GM19324 (cell line): ENCODE measurements at regions not wholly inside any gene's neighbourhood (a gene's known extent, or its start where the extent isn't known, plus 50 kb on each side); places are given as distances from the start of the nearest gene placed in this dataset.

Experiments used
- ATAC-seq: cut with Tn5 transposase; IDR thresholded peaks from one replicate; pipeline ENCODE4 v1.9.1; 2021; ENCODE audit warnings: mild to moderate bottlenecking, moderate library complexity; ENCODE audit not compliant: unreplicated experiment, low FRiP score

DNA sequence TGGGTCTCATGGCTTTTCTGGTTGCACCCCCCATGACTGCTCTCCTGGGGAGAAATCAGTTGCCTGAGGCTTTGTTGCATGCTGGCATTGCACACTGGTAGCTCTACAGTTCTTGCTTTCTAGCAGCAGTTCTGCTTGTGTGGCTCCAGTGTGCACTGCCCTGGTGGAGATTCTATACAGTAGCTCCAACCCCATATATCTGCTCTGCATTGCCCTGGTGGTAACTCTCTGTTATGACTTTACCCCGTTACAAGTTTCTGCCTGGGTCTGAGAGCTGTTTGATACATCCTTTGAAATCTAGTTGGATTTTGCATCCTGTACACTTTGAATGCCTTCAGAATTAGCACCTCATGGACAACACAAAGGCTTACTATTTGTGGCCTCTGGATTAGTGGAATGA lies 241.4 kb upstream of the EPHA5 start:
- ATAC-seq: no peak

DNA sequence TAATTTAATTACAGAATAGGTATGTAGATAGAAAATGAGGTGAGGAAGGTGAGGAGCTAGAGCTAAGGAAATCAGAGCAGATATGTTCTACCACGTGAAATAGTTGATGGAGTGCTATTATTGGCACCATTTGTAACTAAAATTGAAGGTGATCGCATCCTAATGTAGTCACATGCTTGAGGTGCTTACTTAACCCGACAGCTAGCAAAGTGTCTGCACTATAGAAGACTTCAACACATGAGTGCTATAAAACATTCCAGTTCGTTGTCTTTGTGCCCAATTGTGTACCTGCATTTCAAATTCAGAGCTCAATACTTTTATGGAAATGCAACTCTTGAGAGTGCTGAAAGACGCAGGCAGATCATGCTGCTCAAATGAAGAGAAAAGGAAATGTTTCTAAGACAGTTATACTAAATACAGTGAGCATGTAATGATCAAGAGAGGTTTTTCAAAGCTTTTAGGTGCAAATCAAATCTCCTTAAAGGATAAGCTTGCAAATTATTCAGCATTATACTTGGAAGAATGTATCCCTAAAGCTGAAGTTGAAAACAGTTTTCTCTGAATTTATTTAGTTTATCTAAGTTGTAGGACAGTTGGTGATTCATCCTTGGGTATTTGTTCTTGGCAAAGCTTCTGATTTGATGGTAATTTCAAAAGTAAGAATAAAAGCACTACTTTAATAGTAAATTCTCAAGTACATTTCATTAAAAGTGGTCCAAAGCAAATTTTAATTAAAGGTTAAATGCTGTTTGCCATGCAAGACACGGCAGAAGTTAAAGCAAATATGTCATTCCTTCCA lies 223.9 kb upstream of the EPHA5 start:
- no peak for ATAC-seq

DNA sequence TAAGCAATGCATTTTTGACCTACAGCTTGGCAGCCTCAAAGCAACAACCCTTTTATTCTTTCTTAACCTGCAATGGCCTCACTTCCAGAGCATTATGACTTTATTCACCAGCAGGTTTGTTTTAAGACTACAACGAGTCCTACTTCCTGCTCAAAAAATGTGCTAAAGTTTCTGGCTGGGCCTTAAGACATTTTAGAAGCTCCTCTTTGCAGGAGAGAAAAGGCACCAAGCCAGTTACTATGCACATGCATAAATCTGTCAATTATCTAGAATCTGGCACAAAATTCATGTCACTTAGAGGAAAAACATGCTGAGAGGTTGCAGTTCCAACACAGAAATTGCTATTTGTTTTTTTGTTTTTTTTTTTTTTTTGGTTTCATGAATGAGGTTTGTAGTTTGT lies 223.0 kb upstream of the EPHA5 start:
- no peak for ATAC-seq

DNA sequence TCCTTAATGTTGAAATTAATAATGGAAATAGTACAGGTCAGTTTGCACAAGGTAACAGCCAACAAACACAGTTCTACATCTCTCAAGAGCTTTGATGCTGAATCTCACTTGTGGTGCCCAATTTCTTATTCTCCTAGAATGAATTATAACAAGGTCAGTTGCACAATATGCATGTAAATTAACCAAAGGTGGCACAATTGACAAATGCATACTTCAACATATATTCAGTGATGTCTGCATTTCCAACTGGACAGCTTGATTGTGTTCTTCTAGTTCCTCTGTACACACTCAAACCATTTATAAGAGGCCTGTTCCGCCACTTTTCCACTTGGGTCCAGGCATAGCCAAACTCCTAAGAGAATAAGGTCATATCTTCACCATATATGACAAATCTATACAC lies 210.3 kb upstream of the EPHA5 start:
- no peak for ATAC-seq

DNA sequence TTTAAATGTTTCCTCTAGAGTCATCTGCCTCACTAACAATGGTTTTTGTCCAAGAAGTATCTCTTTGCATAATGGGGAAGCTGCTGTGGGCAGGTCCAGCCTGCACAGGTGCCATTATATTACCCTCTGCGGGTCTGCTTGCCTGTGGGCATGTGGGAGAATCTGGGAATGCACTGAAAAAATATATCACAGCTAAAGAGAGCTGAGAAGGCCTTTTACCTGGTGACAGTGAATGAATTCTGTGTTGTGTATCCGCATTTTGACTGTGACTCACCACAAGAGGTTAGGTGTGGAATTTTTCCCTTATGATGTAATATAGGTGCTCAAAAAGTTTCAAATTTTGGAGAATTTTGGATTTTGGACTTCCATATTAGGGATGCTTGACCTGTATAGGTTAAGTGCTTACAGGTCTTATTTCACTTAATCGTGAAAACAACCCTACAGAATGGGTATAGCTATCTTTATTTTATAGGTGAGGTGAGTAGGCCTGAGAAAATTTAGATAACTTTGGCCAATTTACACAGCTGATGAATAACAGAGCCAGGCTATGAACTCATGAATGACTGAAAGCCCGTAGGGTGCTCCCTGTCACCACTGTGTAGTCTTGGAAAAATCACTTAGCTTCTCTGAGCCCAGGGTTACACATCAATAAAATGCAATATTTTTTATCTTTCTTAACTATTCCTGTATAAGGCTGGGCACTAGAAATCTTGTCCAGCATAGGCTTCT lies 198.0 kb upstream of the EPHA5 start:
- no peak for ATAC-seq

DNA sequence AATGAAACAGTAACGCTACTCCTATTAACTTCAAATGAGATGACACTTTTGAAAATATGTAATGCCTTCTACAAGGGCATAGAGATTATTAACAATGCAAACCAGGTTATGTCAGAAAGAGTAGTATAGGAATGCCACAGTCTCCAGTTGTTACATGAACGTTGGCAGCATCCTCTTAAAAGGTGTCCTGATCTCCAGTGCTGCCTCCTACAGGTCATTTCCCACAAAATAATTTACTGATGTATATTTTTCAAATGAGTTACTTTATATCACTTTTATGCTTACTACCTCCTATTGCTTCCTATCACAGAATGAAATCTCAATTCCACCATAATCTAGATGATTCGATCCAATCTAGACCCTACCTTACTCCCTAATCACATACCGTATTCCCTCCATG lies 195.2 kb upstream of the EPHA5 start:
- no peak for ATAC-seq

DNA sequence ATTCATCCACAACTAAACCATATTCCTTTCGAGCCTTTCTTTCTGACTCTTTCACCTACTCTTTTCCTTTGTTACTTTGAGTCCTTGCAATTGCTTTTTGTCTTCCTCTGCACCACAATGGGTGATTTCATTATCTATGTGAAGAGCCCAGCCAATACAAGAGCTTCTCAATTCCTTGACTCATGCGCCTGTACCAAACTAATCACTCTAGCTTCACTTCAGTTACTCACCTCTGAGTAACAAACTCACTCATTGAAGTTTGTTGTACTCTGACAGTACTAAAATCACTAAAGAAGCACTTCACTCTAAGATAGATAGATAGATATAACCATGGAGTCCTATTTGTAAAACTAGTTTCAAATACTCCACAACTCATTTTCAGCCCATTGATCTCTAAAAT lies 191.7 kb upstream of the EPHA5 start:
- no peak for ATAC-seq

DNA sequence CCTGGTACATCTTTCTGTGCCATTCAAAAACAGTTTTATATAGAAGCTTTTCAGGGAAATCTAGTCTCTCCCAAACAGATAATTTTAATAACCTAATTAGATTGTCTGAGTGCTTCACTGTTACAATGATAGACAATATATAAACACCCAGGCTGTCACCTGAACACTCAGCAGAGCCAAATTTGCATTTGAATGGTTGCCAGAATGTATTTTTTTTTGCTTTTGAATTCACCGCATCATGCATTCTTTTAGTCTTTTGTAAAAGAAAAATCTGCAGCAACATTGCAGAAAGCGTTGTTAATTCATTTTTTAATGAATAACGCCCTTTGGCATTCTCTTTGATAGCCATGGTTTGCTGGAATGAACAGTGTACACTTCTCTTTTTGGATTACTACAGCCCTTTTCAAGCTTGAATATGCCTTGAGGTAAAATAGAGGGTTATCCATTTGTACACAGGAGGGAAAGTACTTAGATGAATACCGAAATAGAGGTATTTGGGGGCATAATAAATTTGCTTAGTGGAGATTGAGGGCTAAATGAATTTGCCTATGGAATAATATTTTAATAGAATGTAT lies 175.0 kb upstream of the EPHA5 start:
- ATAC-seq: no peak

DNA sequence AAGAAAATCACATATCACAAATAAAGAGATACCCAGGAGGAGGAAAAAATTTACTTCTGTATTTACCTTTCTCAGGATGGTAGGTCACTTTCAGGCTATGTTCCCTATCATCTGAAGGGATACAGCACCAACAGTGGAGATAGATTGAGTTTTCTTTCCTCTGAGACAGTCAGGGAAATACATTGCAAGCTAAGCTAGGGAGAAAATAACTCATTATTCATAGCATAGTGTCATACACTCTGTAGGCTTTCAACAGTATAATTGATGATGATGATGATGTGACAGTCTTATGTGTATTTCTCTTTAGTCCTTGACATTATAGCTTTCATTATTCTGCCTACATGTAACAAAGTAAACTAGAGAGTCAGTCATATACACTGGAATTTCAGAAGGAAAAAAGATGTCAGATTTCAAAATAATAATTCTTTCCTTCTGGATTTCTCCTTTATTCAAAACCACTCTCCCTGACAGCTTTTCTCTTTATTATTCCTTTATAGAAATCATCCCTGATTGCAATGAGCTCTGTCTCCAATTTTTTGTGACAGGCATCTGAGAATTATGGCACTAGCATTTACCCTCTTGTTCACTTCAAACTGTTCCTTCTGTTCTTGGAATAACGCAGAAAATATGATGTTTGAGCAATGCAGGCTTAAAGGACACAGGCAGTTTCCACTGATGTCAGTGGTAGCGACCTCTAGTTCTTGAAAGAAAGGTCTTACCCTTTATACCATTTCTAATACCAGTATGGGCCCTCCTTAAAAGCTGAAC lies 169.1 kb upstream of the EPHA5 start:
- no peak for ATAC-seq

DNA sequence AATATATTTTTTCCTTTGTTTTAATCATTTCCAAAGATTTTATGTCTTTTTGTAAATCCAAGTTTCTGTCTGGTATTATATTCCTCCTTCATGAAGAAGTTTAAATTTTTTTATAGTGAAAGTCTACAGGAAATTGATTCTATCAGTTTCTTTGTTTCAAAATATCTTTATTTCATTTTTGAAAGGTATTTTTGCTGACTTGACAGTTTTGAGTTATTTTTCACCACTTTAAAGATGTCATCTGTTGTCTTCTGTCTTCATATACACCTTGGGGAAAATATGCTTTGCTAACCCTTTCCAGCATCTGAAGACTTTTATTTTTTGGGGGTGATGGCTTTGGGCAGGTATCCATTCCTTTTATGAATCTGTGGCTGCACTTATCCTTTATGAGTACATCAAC lies 164.4 kb upstream of the EPHA5 start:
- no peak for ATAC-seq

DNA sequence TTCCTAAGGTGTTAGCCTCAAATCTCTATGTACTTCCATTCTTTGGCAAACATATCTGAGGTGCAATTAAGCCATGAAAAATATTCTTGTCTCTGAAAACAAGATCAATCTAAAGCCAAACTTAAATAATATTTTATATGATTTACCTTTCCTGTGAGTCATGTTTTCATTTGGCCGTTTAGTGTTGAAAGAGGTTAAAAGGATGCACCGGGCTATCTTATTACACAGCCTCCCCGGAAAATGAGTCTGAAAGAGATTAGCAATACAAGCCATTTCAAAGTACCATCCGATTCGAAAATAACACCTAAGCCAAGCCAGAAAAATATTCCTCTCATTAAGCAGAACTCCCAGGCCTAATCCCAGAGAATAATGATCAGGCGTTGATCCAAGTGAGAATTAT lies 161.5 kb upstream of the EPHA5 start:
- ATAC-seq: no peak

DNA sequence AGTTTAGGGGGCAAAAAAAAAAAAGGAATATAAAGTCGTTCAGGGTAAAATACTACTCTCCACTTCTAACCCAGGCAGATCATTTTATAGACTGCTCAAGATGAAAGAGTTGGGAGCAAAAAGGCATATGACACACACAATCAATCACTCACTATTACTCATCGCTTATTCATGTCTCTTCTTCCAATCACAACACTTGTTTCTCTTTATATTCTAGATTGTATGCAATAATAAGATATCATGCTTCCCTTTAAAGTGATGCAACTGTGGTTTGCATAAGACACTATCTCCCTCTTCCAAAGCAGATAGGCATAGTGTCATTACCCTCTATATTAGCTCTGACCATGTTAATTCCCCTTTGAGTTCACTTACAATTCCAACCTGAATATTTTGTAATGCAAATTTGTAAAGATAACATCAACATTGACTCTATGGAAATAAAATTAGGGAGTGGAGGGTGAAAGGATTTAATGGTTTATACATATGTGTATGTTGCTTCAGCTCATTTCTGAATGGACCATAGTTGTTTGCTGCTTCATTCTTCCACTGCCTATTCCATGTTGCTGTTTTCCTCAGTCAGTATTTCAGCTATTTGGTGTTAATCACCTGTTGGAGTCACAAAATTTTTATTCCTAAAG lies 154.9 kb upstream of the EPHA5 start:
- ATAC-seq: no peak

DNA sequence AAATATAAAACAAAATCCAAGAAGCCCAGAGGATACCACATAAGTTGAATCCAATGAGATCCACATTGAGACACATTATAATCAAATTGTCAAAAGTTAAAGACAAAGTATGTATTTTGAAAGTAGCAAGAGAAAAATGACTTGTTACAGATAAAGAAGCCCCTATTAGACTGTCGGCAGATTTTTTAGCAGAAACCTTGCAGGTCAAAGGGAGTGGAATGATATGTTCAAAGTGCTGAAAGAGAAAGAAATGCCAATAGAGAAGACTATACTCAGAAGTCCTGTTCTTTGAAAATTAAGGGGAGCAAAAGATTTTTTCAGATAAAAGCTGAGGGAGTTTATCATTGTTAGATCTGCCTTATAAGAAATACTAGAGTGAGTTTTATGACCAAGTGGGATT lies 148.9 kb upstream of the EPHA5 start:
- ATAC-seq: no peak

DNA sequence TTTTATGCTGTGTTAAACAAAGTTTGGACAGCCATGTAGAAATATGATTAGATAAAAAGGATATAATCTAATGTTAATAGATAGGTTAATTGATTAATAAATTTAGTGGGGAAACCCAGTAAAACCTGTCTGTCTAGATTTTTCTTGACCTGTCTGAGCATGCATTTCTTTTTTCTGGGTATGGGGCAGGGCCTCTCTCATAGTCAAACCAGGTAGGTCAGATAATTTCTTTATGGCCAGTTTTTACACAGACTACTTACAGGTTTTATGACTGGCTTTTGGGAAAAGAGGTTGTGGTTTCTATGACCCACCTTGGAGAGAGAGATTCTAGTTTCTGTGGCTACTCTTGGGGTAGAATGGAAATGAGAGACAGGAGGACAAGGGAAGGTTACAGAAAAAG lies 135.6 kb upstream of the EPHA5 start:
- no peak for ATAC-seq

DNA sequence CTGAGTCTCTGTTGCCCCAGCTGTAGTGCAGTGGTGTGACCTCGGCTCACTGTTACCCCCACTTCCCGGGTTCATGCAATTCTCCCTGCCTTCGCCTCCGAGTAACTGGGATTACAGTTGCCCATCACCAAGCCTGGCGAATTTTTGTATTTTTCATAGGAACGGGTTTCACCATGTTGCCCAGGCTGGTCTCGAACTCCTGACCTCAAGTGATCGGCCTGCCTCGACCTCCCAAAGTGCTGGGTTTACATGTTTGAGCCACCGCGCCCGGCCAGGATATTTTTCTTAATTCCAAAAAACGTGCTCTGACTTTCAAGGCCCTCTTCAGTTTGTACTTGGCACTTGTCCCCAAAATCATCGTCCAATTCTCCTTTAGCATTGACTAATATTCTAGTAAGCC lies 129.2 kb upstream of the EPHA5 start:
- no peak for ATAC-seq

DNA sequence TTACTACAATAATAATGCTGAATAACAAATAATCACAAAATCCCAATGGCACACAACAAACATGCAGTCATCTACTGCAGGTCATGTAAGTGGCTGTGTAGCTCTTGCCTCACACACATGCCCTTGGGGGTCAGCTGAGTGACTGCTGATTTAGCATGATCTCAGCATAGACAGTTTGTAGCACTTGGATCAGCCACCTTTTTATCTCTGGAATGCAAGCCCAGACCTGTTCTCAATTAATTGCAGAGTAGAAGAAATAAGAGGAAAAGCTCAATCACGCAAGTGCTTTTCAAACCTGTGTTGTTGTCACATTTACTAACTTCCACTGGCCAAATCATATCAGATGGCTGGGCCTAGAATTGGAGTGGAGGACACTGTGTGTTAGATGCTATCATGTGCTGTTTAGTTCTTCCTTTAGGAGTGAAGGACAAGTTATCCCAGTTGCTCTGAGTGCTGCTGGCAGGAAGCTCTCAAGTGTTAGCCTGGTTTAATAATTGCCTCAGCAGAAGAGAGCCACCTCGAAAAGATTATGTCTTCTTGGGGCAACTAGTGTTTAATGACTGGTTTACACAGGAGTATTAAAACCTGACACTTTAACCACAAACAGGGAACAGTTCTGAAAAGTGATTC lies 128.3 kb upstream of the EPHA5 start:
- no peak for ATAC-seq

DNA sequence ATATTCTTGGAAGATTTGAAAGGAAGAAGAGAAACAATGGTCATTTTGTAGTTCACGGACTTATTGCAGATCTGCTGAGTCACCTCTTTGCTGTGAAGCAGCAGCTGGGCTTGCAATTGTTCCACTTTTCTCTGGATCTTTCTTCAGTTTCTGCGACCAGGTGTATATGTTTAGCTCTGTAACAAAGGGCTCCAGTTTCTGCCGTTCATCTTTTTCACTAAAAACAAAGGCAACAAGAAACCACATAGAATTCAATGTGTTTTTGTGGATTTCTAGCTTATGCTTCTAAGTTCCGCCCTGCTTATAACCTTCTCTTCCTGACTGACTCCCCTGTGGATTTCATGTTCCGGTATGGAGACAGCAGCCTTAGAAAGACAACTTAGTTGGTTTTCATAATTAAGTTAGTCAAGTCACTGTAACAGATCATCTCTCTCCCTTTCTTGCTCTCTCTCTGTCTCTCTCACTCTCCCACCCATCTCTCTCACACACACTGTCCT lies 121.6 kb upstream of the EPHA5 start:
- no peak for ATAC-seq

DNA sequence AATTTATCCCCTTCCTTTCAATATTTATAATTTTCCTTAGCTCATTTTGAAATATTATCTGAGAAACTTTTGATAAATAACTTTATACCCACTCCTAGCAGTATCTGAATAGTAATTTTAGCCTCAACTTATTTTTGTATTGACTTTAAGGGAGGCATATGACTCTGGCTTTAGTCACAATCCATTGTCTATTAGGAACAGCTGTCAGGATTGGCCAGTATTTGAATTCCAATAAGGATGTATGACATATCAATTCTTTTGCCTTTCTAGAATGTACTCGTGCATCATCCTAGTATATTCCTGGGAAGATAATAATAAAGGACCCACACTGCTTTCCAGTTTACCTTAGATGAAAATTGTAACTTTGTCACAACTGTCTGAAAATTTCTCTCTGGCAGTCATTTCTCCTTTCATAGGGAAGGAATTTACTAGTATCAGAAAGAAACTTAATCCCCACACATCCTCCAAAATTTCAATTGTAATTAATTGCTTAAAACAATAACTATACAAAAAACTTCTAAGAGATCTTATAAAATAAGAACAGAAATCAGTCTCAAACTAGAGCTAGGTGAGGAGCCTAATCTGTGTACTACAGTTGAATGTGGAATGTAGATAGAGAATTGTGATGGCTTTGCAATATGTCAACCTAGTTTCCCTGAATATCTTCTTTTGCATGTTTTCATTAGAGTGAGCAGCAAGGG lies 121.0 kb upstream of the EPHA5 start:
- no peak for ATAC-seq

DNA sequence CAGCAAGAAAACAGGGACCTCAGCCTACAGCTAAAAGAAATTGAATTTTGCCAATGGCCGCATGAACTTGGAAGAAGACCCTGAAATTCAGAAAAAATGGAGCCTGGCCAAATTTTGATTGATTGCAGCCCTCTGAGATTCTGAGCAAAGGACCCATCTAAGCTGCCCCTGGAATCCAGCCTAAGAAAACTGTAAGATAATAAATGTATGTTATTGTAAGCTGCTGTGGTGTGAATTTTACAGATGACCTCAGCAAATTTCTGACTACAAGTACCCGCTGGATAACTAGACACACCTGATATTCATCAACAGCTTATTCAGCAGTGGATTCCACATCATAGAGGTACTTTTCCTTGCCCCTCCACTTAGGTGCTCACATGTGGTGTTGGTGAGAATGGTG lies 119.5 kb upstream of the EPHA5 start:
- no peak for ATAC-seq
